ENCODE measurements at regions not wholly inside any gene's neighbourhood (a gene's known extent, or its start where the extent isn't known, plus 50 kb on each side); places are given as distances from the start of the nearest gene placed in this dataset.
"Not testable (repeated sequence)": the region's sequence is repeated elsewhere in the genome, so short reads cannot be mapped to it uniquely, and the experiment has no call there.

DNA sequence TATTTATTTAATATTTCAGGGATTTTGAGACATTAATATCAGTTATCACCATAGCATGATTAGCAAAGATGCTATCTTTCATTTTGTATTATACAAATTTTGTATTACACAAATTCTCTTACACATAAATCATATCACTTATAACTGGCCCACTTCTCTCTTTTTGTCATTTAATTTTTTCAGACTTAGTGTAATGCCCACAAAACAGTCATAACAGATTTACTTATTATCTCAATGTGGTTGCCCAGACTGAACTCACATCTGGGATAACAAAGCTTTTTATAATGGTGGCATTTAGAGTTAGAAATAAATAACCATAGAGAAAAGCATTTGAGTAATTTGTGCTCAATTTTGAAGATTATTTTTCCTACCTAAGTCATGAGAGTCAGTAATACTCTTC is 148.3 kb downstream of the TFAP2B start:
- TF ChIP-seq, protein P1, sequence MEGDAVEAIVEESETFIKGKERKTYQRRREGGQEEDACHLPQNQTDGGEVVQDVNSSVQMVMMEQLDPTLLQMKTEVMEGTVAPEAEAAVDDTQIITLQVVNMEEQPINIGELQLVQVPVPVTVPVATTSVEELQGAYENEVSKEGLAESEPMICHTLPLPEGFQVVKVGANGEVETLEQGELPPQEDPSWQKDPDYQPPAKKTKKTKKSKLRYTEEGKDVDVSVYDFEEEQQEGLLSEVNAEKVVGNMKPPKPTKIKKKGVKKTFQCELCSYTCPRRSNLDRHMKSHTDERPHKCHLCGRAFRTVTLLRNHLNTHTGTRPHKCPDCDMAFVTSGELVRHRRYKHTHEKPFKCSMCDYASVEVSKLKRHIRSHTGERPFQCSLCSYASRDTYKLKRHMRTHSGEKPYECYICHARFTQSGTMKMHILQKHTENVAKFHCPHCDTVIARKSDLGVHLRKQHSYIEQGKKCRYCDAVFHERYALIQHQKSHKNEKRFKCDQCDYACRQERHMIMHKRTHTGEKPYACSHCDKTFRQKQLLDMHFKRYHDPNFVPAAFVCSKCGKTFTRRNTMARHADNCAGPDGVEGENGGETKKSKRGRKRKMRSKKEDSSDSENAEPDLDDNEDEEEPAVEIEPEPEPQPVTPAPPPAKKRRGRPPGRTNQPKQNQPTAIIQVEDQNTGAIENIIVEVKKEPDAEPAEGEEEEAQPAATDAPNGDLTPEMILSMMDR (IDR thresholded peaks at IDR 0.05; ENCODE audit: control extremely low read depth, extremely low read depth): no peak

GRCh38 chr6:50968246-50968645 is 149.6 kb downstream of the TFAP2B start:
- not testable (repeated sequence) for H3K36me3 ChIP-seq (ENCODE audit: control insufficient read depth in 4 of 4, insufficient read depth in 4 of 4, low read length in 4 of 4); ATAC-seq (ENCODE audit: insufficient read depth, low FRiP score)
- WGBS, 2 donors: 95 to 97% methylated on average over 5 of the region's 5 CpGs

More for the DNA sequence above, 148.3 kb downstream of the TFAP2B start:
- Histone ChIP-seq H3K9me3 (ENCODE audit: control insufficient read depth in 4 of 4, insufficient read depth in 3 of 4, low read length in 3 of 4) (peaks cover 0 to 2% (median 0%) of the 10 kb centered on the region in 4 donors), H3K36me3 (ENCODE audit: control insufficient read depth in 4 of 4, insufficient read depth in 4 of 4, low read length in 4 of 4) (no peaks in the 10 kb centered on the region), H3K9ac (ENCODE audit: insufficient read depth in 1 of 2, low read length in 2 of 2) (no peak overlapping the region), H3K4me3 (no peak overlapping the region), H3K27ac (ENCODE audit: low read depth in 1 of 2, low read length in 1 of 2) (no peak overlapping the region), H3K4me1 (ENCODE audit: control insufficient read depth in 5 of 5, insufficient read depth in 5 of 5, low read length in 5 of 5) (no peaks in the 10 kb centered on the region), H3K27me3 (ENCODE audit: control insufficient read depth in 3 of 3, insufficient read depth in 3 of 3, low read length in 2 of 3) (no peaks in the 10 kb centered on the region)
- ATAC-seq (ENCODE audit: insufficient read depth, low FRiP score): no peak
- DNase-seq: no peak

GRCh38 chr6:50970908-50971307 is 152.2 kb downstream of the TFAP2B start:
- WGBS, 2 donors: 16 to 25% methylated on average over 1 of the region's 1 CpG
- Histone ChIP-seq H3K36me3 (ENCODE audit: control insufficient read depth in 4 of 4, insufficient read depth in 4 of 4, low read length in 4 of 4) (no peaks in the 10 kb centered on the region), H3K4me3 (no peak overlapping the region), H3K4me1 (ENCODE audit: control insufficient read depth in 5 of 5, insufficient read depth in 5 of 5, low read length in 5 of 5) (no peaks in the 10 kb centered on the region), H3K9ac (ENCODE audit: insufficient read depth in 1 of 2, low read length in 2 of 2) (no peak overlapping the region), H3K27ac (ENCODE audit: low read depth in 1 of 2, low read length in 1 of 2) (no peak overlapping the region), H3K9me3 (ENCODE audit: control insufficient read depth in 4 of 4, insufficient read depth in 3 of 4, low read length in 3 of 4) (no peaks in the 10 kb centered on the region), H3K27me3 (ENCODE audit: control insufficient read depth in 3 of 3, insufficient read depth in 3 of 3, low read length in 2 of 3) (no peaks in the 10 kb centered on the region)
- DNase-seq (no peak), ATAC-seq (ENCODE audit: insufficient read depth, low FRiP score) (no peak)
- TF ChIP-seq, protein P1 (IDR thresholded peaks at IDR 0.05; ENCODE audit: control extremely low read depth, extremely low read depth): no peak

More at GRCh38 chr6:50968246-50968645, 149.6 kb downstream of the TFAP2B start:
- H3K27me3 ChIP-seq (ENCODE audit: control insufficient read depth in 3 of 3, insufficient read depth in 3 of 3, low read length in 2 of 3); H3K4me1 ChIP-seq (ENCODE audit: control insufficient read depth in 5 of 5, insufficient read depth in 5 of 5, low read length in 5 of 5); H3K27ac ChIP-seq (ENCODE audit: low read depth in 1 of 2, low read length in 1 of 2); H3K9me3 ChIP-seq (ENCODE audit: control insufficient read depth in 4 of 4, insufficient read depth in 3 of 4, low read length in 3 of 4); H3K9ac ChIP-seq (ENCODE audit: insufficient read depth in 1 of 2, low read length in 2 of 2); H3K4me3 ChIP-seq; DNase-seq: not testable (repeated sequence)

DNA sequence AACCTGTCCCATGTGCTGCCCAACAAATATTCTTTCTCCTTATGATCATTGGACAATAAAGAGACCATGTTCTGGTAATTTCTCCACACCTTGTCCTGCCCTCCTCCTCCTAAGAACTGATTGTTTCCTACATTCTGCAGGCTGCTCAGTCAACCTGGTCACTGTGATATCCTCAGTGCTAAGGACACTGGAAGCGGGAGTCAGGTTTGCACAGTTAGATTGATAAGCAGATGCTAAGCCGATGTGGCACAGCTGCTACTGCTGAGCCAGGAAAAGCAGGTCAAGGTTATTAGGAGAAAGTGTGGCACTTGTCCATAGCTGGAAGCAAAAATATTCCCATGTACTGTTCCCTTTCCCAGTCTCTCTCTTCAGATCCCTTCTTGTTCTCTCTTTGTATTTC is 154.8 kb downstream of the TFAP2B start:
- DNase-seq (no peak), ATAC-seq (ENCODE audit: insufficient read depth, low FRiP score) (no peak)
- Histone ChIP-seq H3K4me1 (ENCODE audit: control insufficient read depth in 5 of 5, insufficient read depth in 5 of 5, low read length in 5 of 5) (no peaks in the 10 kb centered on the region), H3K4me3 (no peak overlapping the region), H3K9me3 (ENCODE audit: control insufficient read depth in 4 of 4, insufficient read depth in 3 of 4, low read length in 3 of 4) (no peaks in the 10 kb centered on the region), H3K9ac (ENCODE audit: insufficient read depth in 1 of 2, low read length in 2 of 2) (no peak overlapping the region), H3K27ac (ENCODE audit: low read depth in 1 of 2, low read length in 1 of 2) (no peak overlapping the region), H3K27me3 (ENCODE audit: control insufficient read depth in 3 of 3, insufficient read depth in 3 of 3, low read length in 2 of 3) (no peaks in the 10 kb centered on the region), H3K36me3 (ENCODE audit: control insufficient read depth in 4 of 4, insufficient read depth in 4 of 4, low read length in 4 of 4) (no peaks in the 10 kb centered on the region)
- TF ChIP-seq, protein P1 (IDR thresholded peaks at IDR 0.05; ENCODE audit: control extremely low read depth, extremely low read depth): no peak
- WGBS, 2 donors: 80 to 87% methylated on average over 2 of the region's 2 CpGs
